K562 (cell line): ENCODE measurements at regions not wholly inside any gene's neighbourhood (a gene's known extent, or its start where the extent isn't known, plus 50 kb on each side); places are given as distances from the start of the nearest gene placed in this dataset.
A peak's percentile ranks its signal among the peaks of the same experiment; 100 is the strongest.

Experiments
- ATAC-seq: fragments of 200-7000 bp; cut with Tn5 transposase; 3 replicates; pipeline ENCODE4 v1.9.1; 2020; ENCODE audit warnings: moderate library complexity
- BruUV-seq: library from RNA; stranded (reverse); fragments of 400-500 nt; replicated peaks from 2 replicates; lab custom pipeline; 2021; lab: Mats Ljungman, UMichigan
- CTCF ChIA-PET: fragments of 300-600 bp; formaldehyde crosslinking; extraction: SDS; loops from one replicate; lab custom pipeline; 2021; ENCODE audit warnings: low intra/inter-chr PET ratio; lab: Yijun Ruan, JAX
- POLR2A ChIA-PET: fragments of 300-600, 350-650 bp; sonication (Branson Sonifier 250); formaldehyde crosslinking; extraction: SDS; loops from one replicate; lab custom pipeline; 2021; ENCODE audit warnings: antibody characterized with exemption, inconsistent platforms; lab: Yijun Ruan, JAX
- DNase-seq, 4 experiments: peaks; one replicate each; pipeline versions ENCODE4 v3.0.0 to v3.0.0-alpha.2; 2011 to 2018; ENCODE audit warnings: low spot score in 3 of 4, mixed read lengths in 3 of 4; ENCODE audit errors: extremely low read depth in 1 of 4
- FAIRE-seq: peaks from 2 replicates; lab custom pipeline; 2011; peaks lifted over from hg19 to GRCh38; lab: Jason Lieb, UNC
- H2AFZ ChIP-seq: 2 replicates; pipeline ENCODE4 v1.6.0; 2011; ENCODE audit warnings: low read depth, low read length, control low read depth, inconsistent platforms
- H3K27ac ChIP-seq: fragments of 200-600 bp; 3 replicates; pipeline ENCODE4 v1.8.0; 2011; ENCODE audit warnings: low read depth, mild to moderate bottlenecking, control low read depth, inconsistent platforms, low read length, moderate library complexity, mixed read lengths; ENCODE audit errors: extremely low read depth
- H3K27me3 ChIP-seq, 2 experiments: fragments of 300-600 bp in 1 of 2; 2 replicates in 1 of 2; 3 replicates in 1 of 2; pipeline versions ENCODE4 v1.6.0 to v1.8.0; 2011; ENCODE audit warnings: inconsistent platforms in 2 of 2, low read length in 2 of 2, mild to moderate bottlenecking in 1 of 2, mixed read lengths in 1 of 2, moderate library complexity in 1 of 2; ENCODE audit not compliant: control insufficient read depth in 2 of 2, insufficient read depth in 2 of 2
- H3K36me3 ChIP-seq: fragments of 300-600 bp; 3 replicates; pipeline ENCODE4 v1.8.0; 2011; ENCODE audit warnings: mild to moderate bottlenecking, low read length, inconsistent platforms; ENCODE audit not compliant: control insufficient read depth, insufficient read depth
- H3K4me1 ChIP-seq, 2 experiments: fragments of 200-600 bp in 1 of 2; replicated peaks in 1 of 2; 2 replicates in 1 of 2; 3 replicates in 1 of 2; pipeline versions ENCODE4 v1.5.1 to v1.8.0; 2011; ENCODE audit warnings: inconsistent platforms in 2 of 2, low read length in 2 of 2, mild to moderate bottlenecking in 1 of 2, mixed read lengths in 1 of 2, moderate library complexity in 1 of 2; ENCODE audit not compliant: control insufficient read depth in 2 of 2, insufficient read depth in 2 of 2
- H3K4me2 ChIP-seq: 2 replicates; pipeline ENCODE4 v1.6.1; 2011; ENCODE audit warnings: low read length, control low read depth, inconsistent platforms, mixed read lengths; ENCODE audit not compliant: insufficient read depth
- H3K4me3 ChIP-seq: fragments of 200-600 bp; sonication (generic), shearing (Covaris generic); 2 replicates; pipeline ENCODE4 v1.5.1; 2016; ENCODE audit warnings: control low read depth, inconsistent platforms
- H3K79me2 ChIP-seq: fragments of 200-600 bp; 3 replicates; pipeline ENCODE4 v1.8.0; 2011; ENCODE audit warnings: low read length, inconsistent platforms; ENCODE audit not compliant: control insufficient read depth, insufficient read depth
- H3K9ac ChIP-seq, 2 experiments: 2 replicates each; pipeline versions ENCODE4 v1.6.0 to v1.6.1; 2011; ENCODE audit warnings: low read depth in 2 of 2, low read length in 2 of 2, control low read depth in 1 of 2, inconsistent platforms in 1 of 2, mild to moderate bottlenecking in 1 of 2, mixed read lengths in 1 of 2; ENCODE audit not compliant: insufficient read depth in 1 of 2
- H3K9me1 ChIP-seq: one replicate; pipeline ENCODE4 v1.6.0; 2011; ENCODE audit warnings: inconsistent platforms, mild to moderate bottlenecking, low read length, moderate library complexity; ENCODE audit not compliant: control insufficient read depth, insufficient read depth
- H3K9me3 ChIP-seq: replicated peaks from 2 replicates; pipeline ENCODE4 v1.5.1; 2011; ENCODE audit warnings: low read depth, low read length, inconsistent platforms; ENCODE audit not compliant: control insufficient read depth, insufficient read depth
- H4K20me1 ChIP-seq: replicated peaks from 2 replicates; pipeline ENCODE4 v1.6.1; 2011; ENCODE audit warnings: low read length, inconsistent platforms, mixed read lengths; ENCODE audit not compliant: control insufficient read depth, insufficient read depth
- ARID1B ChIP-seq: fragments of 450-650 bp; IDR thresholded peaks from 2 replicates; pipeline ENCODE4 v1.6.1; 2016; ENCODE audit warnings: antibody characterized with exemption, mild to moderate bottlenecking, inconsistent platforms
- COPS2 ChIP-seq: fragments of 450-650 bp; conservative IDR thresholded peaks from 2 replicates; pipeline ENCODE4 v1.6.1; 2016; ENCODE audit warnings: mild to moderate bottlenecking, moderate library complexity
- MAFG ChIP-seq: fragments of 450-650 bp; conservative IDR thresholded peaks from 2 replicates; pipeline ENCODE4 v1.6.1; 2016; ENCODE audit warnings: missing genetic modification characterization, missing compliant biosample characterization
- MEIS2 ChIP-seq: fragments of 450-650 bp; IDR thresholded peaks from 2 replicates; pipeline ENCODE4 v1.6.1; 2014; ENCODE audit warnings: mild to moderate bottlenecking; ENCODE audit not compliant: partially characterized antibody
- RFX7 ChIP-seq: fragments of 250-450 bp; sonication (Bioruptor Pico); IDR thresholded peaks from 2 replicates; pipeline ENCODE4 v1.5.1; 2021; ENCODE audit warnings: mild to moderate bottlenecking
- ZBTB12 ChIP-seq: fragments of 250-450 bp; sonication (Bioruptor Pico); IDR thresholded peaks from 2 replicates; pipeline ENCODE4 v1.4.0; 2020
- ZKSCAN1 ChIP-seq: fragments of 150-350 bp; IDR thresholded peaks from 2 replicates; pipeline ENCODE4 v1.6.1; 2016; ENCODE audit warnings: low read depth, low read length
- ZNF12 ChIP-seq: sonication (generic); formaldehyde crosslinking; IDR thresholded peaks from 2 replicates; pipeline ENCODE4 v1.4.0; 2020; ENCODE audit warnings: mild to moderate bottlenecking, missing genetic modification reagents
- ZNF197 ChIP-seq: fragments of 200-800 bp; sonication (Bioruptor generic); IDR thresholded peaks from 2 replicates; pipeline ENCODE4 v1.6.1; 2016; ENCODE audit warnings: low read depth, missing genetic modification characterization, missing compliant biosample characterization
- WGBS: fragments of 100-300 bp; shearing (Covaris generic); methylation state at CpG from one replicate; pipeline ENCODE4 v1.1.6; 2016; ENCODE audit warnings: low coverage, mixed read lengths; ENCODE audit not compliant: insufficient coverage; ENCODE audit errors: missing lambda C conversion rate; 5-methylcytosine and 5-hydroxymethylcytosine counted together
- in situ Hi-C: fragments of 300-500 bp; cut with MboI; formaldehyde crosslinking; loops from 4 replicates; pipeline ENCODE4 v1.15.0; 2018; ENCODE audit warnings: inconsistent platforms, mixed read lengths
- intact Hi-C: fragments of 100-400 bp; cut with micrococcal nuclease; formaldehyde crosslinking; loops from 2 replicates; pipeline ENCODE4 v1.14.2; 2022
- TF ChIP-seq, protein P1 (sequence below): fragments of 450-650 bp; IDR thresholded peaks from 2 replicates; pipeline ENCODE4 v1.6.1; 2016
- TF ChIP-seq, protein P2 (sequence below), 2 experiments: IDR thresholded peaks in 1 of 2; conservative IDR thresholded peaks in 1 of 2; 2 replicates each; pipeline ENCODE4 v1.6.1; 2016; ENCODE audit warnings: low read depth in 2 of 2, mild to moderate bottlenecking in 1 of 2, missing compliant biosample characterization in 1 of 2, missing genetic modification characterization in 1 of 2, moderate library complexity in 1 of 2

- peak; percentile 49; the same call in 1 of the 2 replicates for TF ChIP-seq ZNF12 (CRISPR knock-in tag)
- TF ChIP-seq ZBTB12 (CRISPR knock-in tag): no peak
- Histone ChIP-seq H3K27ac (no peak overlapping the region), H3K27me3 (no peaks in the 10 kb centered on the region), H3K9ac (no peak overlapping the region), H3K9me3 (no peaks in the 10 kb centered on the region), H3K79me2 (no peaks in the 10 kb centered on the region), H3K9me1 (no peaks in the 10 kb centered on the region), H4K20me1 (no peaks in the 10 kb centered on the region), H3K36me3 (no peaks in the 10 kb centered on the region), H3K4me3 (no peak overlapping the region), H3K4me2 (no peak overlapping the region), H2AFZ (no peak overlapping the region), H3K4me1 (peaks cover 2 to 5% of the 10 kb centered on the region in 2 experiments; a peak in 4 of 5 replicates)
- in situ Hi-C loops (no loop called here), intact Hi-C loops (no loop called here)
- 40% methylated on average over 4 of the region's 5 CpGs for WGBS
- ATAC-seq: no peak
- BruUV-seq: no TSS peak
- CTCF ChIA-PET: no interaction called here
- POLR2A ChIA-PET: no interaction called here
- FAIRE-seq: no peak
- DNase-seq: no peak
Measured at GRCh38 chr9:70477146-70477745, 62.8 kb upstream of the KLF9 start.

DNA sequence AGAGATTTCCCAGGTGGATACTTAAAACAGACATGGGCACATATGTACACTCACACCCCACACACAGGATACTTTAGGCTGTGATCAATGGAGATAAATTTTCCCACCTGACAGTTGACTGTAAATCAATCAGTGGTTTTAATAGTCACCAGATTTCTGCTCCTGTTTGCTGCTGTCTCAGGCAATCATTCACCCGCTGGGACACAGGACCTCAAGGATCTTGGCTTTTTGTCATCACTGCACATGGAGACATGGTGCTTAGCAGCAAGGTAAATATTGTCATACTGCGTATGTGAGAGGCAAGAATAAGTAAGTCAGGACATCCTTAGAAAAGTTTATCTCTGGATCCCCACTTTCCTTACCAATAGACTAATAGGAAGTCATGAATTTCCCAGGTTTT is 60.8 kb upstream of the KLF9 start:
- no TSS peak for BruUV-seq
- Histone ChIP-seq H3K4me1 (peaks cover 0 to 2% of the 10 kb centered on the region in 2 experiments; a peak in 3 of 5 replicates), H2AFZ (no peak overlapping the region), H4K20me1 (no peaks in the 10 kb centered on the region), H3K79me2 (no peaks in the 10 kb centered on the region), H3K9ac (no peak overlapping the region), H3K27ac (no peak overlapping the region), H3K4me3 (no peak overlapping the region), H3K27me3 (no peaks in the 10 kb centered on the region), H3K9me1 (no peaks in the 10 kb centered on the region), H3K9me3 (no peaks in the 10 kb centered on the region), H3K36me3 (no peaks in the 10 kb centered on the region), H3K4me2 (no peak overlapping the region)
- ChIA-PET CTCF (no interaction called here), POLR2A (interaction anchor here (1.2 kb wide), 1 partner anchor 11 kb away, joined by 4 read pairs; no protein-coding TSS in a partner anchor)
- intact Hi-C loops: no loop called here
- DNase-seq (no peak), FAIRE-seq (no peak), ATAC-seq (no peak)
- 10% methylated on average over 2 of the region's 2 CpGs for WGBS
- in situ Hi-C loops: no loop called here
- TF ChIP-seq ARID1B (no peak), ZNF197 (CRISPR knock-in tag) (no peak), ZKSCAN1 (no peak), MEIS2 (peak; percentile 94), RFX7 (no peak), COPS2 (no peak), MAFG (0 out of 2 replicates have a peak, but pooled peaks have one; percentile 14)
- TF ChIP-seq, protein P1, sequence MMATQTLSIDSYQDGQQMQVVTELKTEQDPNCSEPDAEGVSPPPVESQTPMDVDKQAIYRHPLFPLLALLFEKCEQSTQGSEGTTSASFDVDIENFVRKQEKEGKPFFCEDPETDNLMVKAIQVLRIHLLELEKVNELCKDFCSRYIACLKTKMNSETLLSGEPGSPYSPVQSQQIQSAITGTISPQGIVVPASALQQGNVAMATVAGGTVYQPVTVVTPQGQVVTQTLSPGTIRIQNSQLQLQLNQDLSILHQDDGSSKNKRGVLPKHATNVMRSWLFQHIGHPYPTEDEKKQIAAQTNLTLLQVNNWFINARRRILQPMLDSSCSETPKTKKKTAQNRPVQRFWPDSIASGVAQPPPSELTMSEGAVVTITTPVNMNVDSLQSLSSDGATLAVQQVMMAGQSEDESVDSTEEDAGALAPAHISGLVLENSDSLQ: peak; percentile 79
- TF ChIP-seq, protein P2, sequence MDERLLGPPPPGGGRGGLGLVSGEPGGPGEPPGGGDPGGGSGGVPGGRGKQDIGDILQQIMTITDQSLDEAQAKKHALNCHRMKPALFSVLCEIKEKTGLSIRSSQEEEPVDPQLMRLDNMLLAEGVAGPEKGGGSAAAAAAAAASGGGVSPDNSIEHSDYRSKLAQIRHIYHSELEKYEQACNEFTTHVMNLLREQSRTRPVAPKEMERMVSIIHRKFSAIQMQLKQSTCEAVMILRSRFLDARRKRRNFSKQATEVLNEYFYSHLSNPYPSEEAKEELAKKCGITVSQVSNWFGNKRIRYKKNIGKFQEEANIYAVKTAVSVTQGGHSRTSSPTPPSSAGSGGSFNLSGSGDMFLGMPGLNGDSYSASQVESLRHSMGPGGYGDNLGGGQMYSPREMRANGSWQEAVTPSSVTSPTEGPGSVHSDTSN (CRISPR knock-in tag; IDR thresholded peaks at IDR 0.05; ENCODE audit: low read depth): no peak
- TF ChIP-seq, protein P2 (tag; conservative IDR thresholded peaks at IDR 0.05; ENCODE audit: low read depth): peak; percentile 95
